ENCODE measurements at regions not wholly inside any gene's neighbourhood (a gene's known extent, or its start where the extent isn't known, plus 50 kb on each side); places are given as distances from the start of the nearest gene placed in this dataset.
"Not testable (repeated sequence)": the region's sequence is repeated elsewhere in the genome, so short reads cannot be mapped to it uniquely, and the experiment has no call there.

GRCh38 chr1:143826162-143826561, 145.6 kb downstream of the FAM72C start:
- not testable (repeated sequence) for TF ChIP-seq EZH2 (IDR thresholded peaks at IDR 0.05; ENCODE audit: insufficient read depth, poor library complexity, severe bottlenecking); EZH2phosphoT487 (IDR thresholded peaks at IDR 0.05; ENCODE audit: insufficient read depth, low read depth)

Measured in GM23248 (cell line).